GF-D8 (cell line): ENCODE measurements at regions not wholly inside any gene's neighbourhood (a gene's known extent, or its start where the extent isn't known, plus 50 kb on each side); places are given as distances from the start of the nearest gene placed in this dataset.

ENCODE experiments used
- DNase-seq: peaks from one replicate; lab custom pipeline; 2025; lab: John Stamatoyannopoulos, UW

DNA sequence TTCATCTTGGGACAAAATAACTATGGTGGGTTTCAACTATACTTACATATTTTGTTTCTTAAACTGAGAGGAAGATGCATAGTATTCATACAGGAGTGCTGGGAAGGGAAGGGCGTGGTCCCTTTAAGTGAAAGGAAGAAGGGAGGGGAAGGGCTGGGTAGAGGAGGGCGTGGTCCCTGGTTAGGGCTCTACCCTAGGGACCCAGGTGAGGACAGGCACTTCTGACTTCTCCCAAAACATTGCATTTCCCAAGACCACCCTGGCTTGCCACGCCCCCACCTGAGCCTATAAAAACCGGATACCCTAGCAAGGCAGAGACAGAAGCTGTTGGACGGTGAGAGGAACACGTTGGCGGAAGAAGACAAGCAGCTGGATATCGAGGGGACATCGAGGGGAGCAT, 157.6 kb upstream of the PLXNA4 start:
- no peak for DNase-seq

DNA sequence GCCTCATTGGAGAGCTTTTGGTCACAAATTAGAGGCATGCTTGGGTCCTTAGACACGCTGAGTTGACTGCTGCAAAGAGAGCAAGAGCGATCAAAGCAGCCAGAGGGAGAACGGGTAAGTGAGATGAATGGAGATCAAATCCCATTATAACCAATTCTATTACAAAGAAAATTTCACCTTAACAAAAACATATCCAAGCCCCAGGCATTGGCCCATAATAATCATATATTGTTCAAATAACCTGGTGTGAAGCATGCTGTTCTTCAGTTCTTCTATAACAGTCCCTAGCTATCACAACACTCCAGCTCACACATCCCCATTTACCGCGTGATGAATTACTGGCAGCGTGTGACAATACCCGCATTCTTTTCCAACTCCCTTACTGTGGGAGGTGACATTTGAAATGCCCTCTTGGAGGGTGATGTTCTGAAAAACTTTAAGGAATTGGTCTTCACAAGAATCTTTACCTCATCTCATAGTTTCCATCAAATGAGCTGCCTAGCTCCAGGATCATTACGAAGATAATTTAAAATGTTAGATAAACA, 156.1 kb upstream of the PLXNA4 start:
- no peak for DNase-seq

GRCh38 chr7:132730105-132730504, 153.8 kb upstream of the PLXNA4 start:
- DNase-seq = no peak

DNA sequence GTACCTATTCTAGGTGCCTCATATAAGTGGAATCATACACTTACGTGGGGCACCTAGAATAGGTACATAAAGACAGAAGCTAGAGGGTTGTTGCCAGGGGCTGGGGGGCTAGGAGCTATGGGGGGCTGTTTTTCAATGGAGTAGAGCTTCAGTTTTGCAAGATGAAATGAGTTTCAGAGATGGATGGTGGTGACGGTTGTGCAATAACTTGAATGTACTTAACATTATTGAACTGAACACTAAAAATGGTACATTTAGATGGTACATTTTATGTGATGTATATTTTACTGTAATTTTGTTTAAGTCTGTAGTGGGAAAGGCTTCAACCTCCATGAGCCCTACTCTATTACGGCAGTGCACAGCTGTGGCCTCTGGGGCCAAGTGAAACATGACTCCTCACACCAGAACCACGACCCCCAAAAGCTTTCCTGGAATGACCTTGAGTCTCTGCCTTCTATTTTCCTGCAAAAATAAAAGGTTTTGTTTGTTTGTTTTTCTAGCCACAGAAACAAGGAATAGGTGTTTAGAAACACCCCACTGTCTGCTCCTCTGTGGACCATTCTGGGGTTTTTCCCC, 147.3 kb upstream of the PLXNA4 start:
- no peak for DNase-seq

GRCh38 chr7:132720835-132721234, 144.6 kb upstream of the PLXNA4 start:
- no peak for DNase-seq

GRCh38 chr7:132713893-132714292, 137.6 kb upstream of the PLXNA4 start:
- no peak for DNase-seq

- no peak for DNase-seq
These were observed 133.8 kb upstream of the PLXNA4 start for GRCh38 chr7:132709971-132710567.

GRCh38 chr7:132708470-132708869, 132.2 kb upstream of the PLXNA4 start:
- no peak for DNase-seq

DNA sequence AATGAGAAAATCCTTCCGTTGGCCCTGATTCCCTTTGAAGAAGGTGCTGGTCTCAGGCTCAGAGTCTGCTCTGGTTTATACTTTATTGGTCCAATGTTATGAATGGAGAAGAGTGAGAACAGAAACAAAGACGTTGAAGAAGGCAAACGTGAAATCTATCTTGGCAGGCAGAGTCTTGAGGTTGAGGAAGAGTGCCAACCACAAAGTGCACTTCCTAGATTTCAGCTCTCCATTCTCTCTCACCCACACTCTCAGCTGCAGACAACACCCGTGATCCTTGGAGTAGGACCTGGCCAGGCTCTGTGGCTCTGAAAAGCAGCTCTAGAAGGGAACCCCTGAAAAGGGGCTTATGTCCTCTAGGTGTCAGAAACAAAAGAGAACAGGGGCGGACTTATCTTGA, 128.9 kb upstream of the PLXNA4 start:
- no peak for DNase-seq

DNA sequence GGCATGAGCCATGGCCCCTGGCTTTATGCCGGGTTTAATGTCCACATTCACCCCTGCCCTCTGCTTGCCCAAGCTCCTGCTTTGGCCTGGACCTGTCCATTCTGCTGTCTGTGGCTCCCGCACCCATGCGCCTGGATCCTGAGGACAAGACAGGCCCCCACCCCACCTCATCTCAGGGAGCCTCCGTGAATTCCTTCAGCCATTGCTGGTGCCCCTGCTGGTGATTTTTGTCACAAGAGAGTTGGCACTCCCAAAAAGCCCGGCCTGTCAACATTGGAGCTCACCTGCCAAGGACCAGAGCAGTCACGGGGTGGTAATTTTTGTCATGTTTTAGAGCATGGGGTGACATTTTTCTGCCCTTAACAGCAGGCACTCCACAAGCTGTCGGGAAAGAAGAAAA, 127.5 kb upstream of the PLXNA4 start:
- DNase-seq = no peak

DNA sequence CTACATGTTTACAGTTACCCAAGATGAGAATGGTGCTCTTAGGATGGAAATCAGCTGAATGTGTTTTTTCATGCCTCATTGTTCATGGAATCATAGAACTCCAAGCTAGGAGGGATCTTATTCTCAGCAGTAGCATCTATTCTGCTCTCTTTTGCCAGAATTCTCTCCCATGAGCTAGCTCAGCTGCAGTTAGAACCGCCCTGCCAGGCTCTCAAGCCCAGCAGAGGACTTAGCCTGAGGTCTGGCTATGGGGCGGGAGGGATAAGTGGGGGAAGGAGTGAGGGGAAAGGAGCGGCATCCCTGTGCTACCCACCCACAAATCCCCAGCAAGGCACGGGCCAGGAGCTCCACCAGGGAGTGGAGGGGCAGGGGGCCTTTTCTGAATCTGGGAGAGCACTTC, 120.7 kb upstream of the PLXNA4 start:
- DNase-seq = no peak

- DNase-seq = no peak
These were observed 120.1 kb upstream of the PLXNA4 start for GRCh38 chr7:132696332-132696731.

DNA sequence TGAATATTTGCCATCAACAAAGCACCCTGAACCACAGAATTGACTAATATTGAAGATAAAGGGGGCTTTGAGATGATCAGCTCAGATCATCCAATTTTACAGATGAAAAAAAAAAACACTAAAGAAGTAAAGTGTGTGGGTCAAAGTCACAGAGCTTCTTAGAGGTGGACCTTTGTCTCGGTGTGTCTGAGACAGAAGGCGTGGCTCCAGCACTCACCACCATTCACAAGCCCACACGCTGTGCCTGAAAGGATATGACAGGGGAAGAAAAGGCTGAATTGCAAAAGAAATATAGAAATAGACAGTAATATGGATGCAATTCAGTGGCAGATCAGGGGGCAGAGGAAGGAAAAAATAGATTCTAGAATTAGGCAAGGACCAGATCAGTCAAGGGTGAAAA, 114.9 kb upstream of the PLXNA4 start:
- no peak for DNase-seq

GRCh38 chr7:132690174-132690573, 113.9 kb upstream of the PLXNA4 start:
- no peak for DNase-seq

DNA sequence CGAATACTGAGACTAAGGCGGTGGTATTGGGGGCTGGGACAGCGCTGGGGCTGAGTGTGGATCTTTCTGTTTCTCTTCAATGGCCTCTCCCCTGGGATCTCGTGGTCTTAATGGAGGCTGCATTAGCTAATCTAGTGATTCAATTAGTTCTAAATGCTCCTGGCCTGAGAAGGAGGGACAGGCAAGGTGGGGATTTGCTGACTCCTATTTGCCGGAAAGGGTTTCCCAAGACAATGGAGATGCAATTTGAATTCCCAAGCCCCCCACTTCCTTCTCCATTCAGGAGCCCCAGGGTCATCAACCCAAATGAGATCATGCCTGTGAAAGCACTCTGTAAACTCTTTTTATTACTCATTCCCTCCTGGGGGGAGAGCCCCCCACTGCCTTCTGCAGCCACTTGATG, 111.7 kb upstream of the PLXNA4 start:
- DNase-seq = no peak

GRCh38 chr7:132687016-132687415, 110.7 kb upstream of the PLXNA4 start:
- DNase-seq = no peak

GRCh38 chr7:132685277-132685676, 109.0 kb upstream of the PLXNA4 start:
- no peak for DNase-seq

DNA sequence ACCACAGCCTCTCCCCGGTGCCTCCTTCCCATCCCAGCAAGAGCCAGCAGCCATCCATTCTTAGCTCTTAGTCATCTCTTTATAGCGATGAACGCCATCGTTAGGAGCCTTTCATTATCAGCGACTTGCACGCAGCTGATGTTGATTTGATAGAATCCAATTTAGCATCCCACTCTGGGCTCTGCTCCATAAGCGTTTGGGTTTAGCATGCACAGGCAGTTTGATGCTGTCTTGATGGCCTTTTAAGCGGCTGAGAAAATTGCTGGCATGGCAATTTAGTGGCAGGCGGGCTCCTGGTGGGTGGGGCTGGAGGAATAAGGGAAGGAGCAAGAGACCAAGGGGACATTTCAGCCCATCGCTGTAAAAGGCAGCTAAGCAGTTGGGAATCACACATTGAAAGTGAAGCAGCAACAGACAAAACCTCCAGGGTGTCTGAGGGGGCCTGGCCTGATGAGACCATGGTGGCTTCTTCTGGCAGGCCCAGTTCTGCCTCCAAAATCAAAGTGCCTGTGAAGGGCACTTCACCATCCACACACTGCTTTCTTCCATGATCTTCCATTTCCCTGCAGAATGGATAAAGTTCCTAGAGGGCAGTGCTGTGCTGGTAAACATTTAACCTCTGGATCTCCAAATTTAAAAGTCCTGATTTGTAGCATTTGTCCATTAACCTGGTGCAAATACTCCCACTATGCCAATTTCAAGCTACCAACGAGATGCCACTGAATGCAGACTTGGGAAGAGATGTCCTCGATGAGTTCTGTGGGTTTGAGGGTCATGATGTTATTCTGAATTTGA, 107.8 kb upstream of the PLXNA4 start:
- DNase-seq = no peak

DNA sequence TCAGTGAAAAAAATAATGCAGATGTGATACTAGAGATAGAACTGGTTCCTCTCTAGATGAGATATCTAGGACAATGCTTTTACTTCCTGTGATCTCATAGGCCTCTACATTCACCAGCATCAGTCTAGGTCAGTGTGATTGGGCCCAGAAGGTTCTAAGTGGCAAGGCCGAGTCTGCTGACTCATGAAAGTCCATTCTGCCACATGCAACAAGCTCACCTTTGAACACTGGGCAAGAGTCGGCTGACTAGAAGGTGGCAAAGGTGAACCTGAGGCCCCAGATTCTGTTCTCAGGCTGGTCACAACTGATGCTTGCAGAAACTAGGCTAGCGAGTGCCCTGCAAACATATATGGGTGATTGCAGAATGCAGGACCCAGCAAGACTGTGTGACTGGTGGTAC, 105.7 kb upstream of the PLXNA4 start:
- DNase-seq = no peak

DNA sequence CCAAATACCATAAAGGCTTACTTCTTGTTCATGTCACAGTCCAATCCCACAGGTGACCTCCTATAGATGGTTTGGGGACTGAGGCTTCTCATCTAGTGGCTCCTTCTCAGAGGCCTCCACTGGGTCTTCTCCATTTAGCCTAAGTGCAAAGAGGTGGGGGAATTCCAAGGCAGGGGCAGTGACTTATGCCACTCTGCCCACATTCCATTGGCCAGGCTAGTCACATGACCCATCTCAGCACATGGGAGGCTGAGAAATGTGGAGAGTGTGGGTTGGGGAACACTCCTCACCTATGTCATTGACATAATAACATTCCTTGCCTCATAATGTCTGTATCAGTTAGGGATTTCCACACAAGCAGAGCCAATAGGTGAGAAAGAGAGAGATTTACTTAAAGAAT, 104.3 kb upstream of the PLXNA4 start:
- DNase-seq = no peak

DNA sequence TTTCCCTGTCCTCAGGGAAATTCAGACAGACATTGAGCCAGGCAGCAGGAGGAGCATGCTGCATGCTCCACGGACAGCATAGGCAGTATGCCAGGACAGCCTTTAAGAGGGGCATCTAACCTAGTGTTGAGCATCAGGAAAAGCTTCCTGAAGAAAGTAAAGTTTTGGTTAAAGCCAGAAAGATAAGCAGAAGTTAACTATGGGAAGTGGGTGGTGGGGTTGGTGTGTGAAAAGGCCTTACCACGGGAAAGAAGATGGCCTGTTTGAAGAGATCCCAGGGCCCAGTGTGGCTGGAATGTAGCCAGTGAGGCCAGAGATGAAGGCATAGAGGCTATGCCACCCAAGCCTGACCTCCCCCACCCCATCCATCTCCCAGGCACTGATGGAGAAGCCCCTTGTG, 102.4 kb upstream of the PLXNA4 start:
- no peak for DNase-seq

- no peak for DNase-seq
These were observed 101.6 kb upstream of the PLXNA4 start for GRCh38 chr7:132677918-132678317.
